CD4-positive, alpha-beta T cell treated with Interleukin-17A for 4 hours (primary cell): ENCODE measurements at regions not wholly inside any gene's neighbourhood (a gene's known extent, or its start where the extent isn't known, plus 50 kb on each side); places are given as distances from the start of the nearest gene placed in this dataset.
"Not testable (repeated sequence)": the region's sequence is repeated elsewhere in the genome, so short reads cannot be mapped to it uniquely, and the experiment has no call there.

Experiments used
- DNase-seq: peaks from one replicate; pipeline ENCODE4 v3.0.0-alpha.2; 2020; ENCODE audit warnings: mixed read lengths

- no peak for DNase-seq
These were observed 218.3 kb upstream of the NRIP1 start for GRCh38 chr21:15283138-15283537.

- no peak for DNase-seq
These were observed 219.0 kb upstream of the NRIP1 start for GRCh38 chr21:15283789-15284188.

- no peak for DNase-seq
These were observed 220.8 kb upstream of the NRIP1 start for GRCh38 chr21:15285556-15285955.

GRCh38 chr21:15289246-15289645, 224.4 kb upstream of the NRIP1 start:
- no peak for DNase-seq

- DNase-seq = no peak
These were observed 225.4 kb upstream of the NRIP1 start for GRCh38 chr21:15289896-15290841.

- DNase-seq = no peak
These were observed 226.9 kb upstream of the NRIP1 start for GRCh38 chr21:15291621-15292266.

- no peak for DNase-seq
These were observed 228.4 kb upstream of the NRIP1 start for GRCh38 chr21:15293240-15293639.

- no peak for DNase-seq
These were observed 231.1 kb upstream of the NRIP1 start for GRCh38 chr21:15295875-15296274.

GRCh38 chr21:15297824-15298223, 233.0 kb upstream of the NRIP1 start:
- no peak for DNase-seq

GRCh38 chr21:15298306-15298705, 233.5 kb upstream of the NRIP1 start:
- no peak for DNase-seq

GRCh38 chr21:15298755-15299154, 234.0 kb upstream of the NRIP1 start:
- DNase-seq = not testable (repeated sequence)

- no peak for DNase-seq
These were observed 235.3 kb upstream of the NRIP1 start for GRCh38 chr21:15300131-15300530.

GRCh38 chr21:15301014-15301413, 236.2 kb upstream of the NRIP1 start:
- no peak for DNase-seq

- DNase-seq = no peak
These were observed 236.9 kb upstream of the NRIP1 start for GRCh38 chr21:15301736-15302135.

- DNase-seq = no peak
These were observed 241.5 kb upstream of the NRIP1 start for GRCh38 chr21:15306271-15306670.

GRCh38 chr21:15308333-15308732, 243.5 kb upstream of the NRIP1 start:
- no peak for DNase-seq

GRCh38 chr21:15309022-15309590, 244.3 kb upstream of the NRIP1 start:
- DNase-seq = no peak

- no peak for DNase-seq
These were observed 244.9 kb upstream of the NRIP1 start for GRCh38 chr21:15309721-15310120.

- no peak for DNase-seq
These were observed 246.7 kb upstream of the NRIP1 start for GRCh38 chr21:15311510-15311909.

- not testable (repeated sequence) for DNase-seq
These were observed 252.2 kb upstream of the NRIP1 start for GRCh38 chr21:15317034-15317433.

GRCh38 chr21:15319727-15320126, 254.9 kb upstream of the NRIP1 start:
- no peak for DNase-seq

- DNase-seq = no peak
These were observed 259.7 kb upstream of the NRIP1 start for GRCh38 chr21:15324542-15324941.

- no peak for DNase-seq
These were observed 261.4 kb upstream of the NRIP1 start for GRCh38 chr21:15326032-15326867.
